B cell (primary cell): ENCODE measurements at regions not wholly inside any gene's neighbourhood (a gene's known extent, or its start where the extent isn't known, plus 50 kb on each side); places are given as distances from the start of the nearest gene placed in this dataset.
"Not testable (repeated sequence)": the region's sequence is repeated elsewhere in the genome, so short reads cannot be mapped to it uniquely, and the experiment has no call there.

Source experiments
- EZH2 ChIP-seq: IDR thresholded peaks from 2 replicates; pipeline ENCODE4 v1.6.1; 2012; ENCODE audit warnings: borderline replicate concordance, low read depth, mild to moderate bottlenecking, moderate library complexity, low read length; ENCODE audit not compliant: insufficient read depth, poor library complexity, severe bottlenecking
- TF ChIP-seq, protein P1 (sequence below): fragments of 200-600 bp; IDR thresholded peaks from one replicate; pipeline ENCODE4 v1.8.0; 2022; ENCODE audit warnings: antibody characterized with exemption, mild to moderate bottlenecking

DNA sequence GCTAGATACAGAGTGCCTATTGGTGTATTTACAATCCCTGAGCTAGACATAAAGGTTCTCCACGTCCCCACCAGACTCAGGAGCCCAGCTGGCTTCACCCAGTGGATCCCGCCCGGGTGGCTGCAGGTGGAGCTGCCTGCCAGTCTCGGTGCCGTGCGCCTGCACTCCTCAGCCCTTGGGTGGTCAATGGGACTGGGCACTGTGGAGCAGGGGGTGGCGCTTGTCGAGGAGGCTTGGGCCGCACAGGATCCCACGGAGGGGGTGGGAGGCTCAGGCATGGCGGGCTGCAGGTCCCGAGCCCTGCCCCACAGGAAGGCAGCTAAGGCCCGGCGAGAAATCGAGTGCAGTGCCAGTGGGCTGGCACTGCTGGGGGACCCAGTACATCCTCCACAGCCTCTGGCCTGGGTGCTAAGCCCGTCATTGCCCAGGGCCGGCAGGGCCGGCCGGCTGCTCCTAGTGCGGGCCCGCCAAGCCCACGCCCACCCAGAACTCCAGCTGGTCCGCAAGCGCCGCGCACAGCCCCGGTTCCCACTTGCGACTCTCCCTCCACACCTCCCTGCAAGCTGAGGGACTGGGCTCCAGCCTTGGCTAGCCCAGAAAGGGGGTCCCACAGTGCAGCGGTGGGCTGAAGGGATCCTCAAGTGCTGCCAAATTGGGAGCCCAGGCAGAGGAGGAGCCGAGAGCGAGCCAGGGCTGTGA, 554.6 kb upstream of the LUZP2 start:
- TF ChIP-seq, protein P1, sequence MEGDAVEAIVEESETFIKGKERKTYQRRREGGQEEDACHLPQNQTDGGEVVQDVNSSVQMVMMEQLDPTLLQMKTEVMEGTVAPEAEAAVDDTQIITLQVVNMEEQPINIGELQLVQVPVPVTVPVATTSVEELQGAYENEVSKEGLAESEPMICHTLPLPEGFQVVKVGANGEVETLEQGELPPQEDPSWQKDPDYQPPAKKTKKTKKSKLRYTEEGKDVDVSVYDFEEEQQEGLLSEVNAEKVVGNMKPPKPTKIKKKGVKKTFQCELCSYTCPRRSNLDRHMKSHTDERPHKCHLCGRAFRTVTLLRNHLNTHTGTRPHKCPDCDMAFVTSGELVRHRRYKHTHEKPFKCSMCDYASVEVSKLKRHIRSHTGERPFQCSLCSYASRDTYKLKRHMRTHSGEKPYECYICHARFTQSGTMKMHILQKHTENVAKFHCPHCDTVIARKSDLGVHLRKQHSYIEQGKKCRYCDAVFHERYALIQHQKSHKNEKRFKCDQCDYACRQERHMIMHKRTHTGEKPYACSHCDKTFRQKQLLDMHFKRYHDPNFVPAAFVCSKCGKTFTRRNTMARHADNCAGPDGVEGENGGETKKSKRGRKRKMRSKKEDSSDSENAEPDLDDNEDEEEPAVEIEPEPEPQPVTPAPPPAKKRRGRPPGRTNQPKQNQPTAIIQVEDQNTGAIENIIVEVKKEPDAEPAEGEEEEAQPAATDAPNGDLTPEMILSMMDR, result not testable (repeated sequence)
- TF ChIP-seq EZH2, result not testable (repeated sequence)
